Uterus (tissue), 2 donors: ENCODE measurements at regions not wholly inside any gene's neighbourhood (a gene's known extent, or its start where the extent isn't known, plus 50 kb on each side); places are given as distances from the start of the nearest gene placed in this dataset.

Experiments
- POLR2A ChIP-seq, 2 donors: fragments of 450-650 bp; IDR thresholded peaks; one replicate each; pipeline ENCODE4 v1.6.1; 2016; ENCODE audit warnings: antibody characterized with exemption in 2 of 2, mild to moderate bottlenecking in 1 of 2, moderate library complexity in 1 of 2
- TF ChIP-seq, protein P1 (sequence below), 4 experiments: fragments of 200-600 bp in 2 of 4; fragments of 450-650 bp in 2 of 4; sonication (generic) in 2 of 4; IDR thresholded peaks; one replicate each; pipeline ENCODE4 v1.5.1; 2016 to 2019; ENCODE audit warnings: antibody characterized with exemption in 4 of 4, mild to moderate bottlenecking in 2 of 4, moderate library complexity in 1 of 4

- TF ChIP-seq, protein P1, sequence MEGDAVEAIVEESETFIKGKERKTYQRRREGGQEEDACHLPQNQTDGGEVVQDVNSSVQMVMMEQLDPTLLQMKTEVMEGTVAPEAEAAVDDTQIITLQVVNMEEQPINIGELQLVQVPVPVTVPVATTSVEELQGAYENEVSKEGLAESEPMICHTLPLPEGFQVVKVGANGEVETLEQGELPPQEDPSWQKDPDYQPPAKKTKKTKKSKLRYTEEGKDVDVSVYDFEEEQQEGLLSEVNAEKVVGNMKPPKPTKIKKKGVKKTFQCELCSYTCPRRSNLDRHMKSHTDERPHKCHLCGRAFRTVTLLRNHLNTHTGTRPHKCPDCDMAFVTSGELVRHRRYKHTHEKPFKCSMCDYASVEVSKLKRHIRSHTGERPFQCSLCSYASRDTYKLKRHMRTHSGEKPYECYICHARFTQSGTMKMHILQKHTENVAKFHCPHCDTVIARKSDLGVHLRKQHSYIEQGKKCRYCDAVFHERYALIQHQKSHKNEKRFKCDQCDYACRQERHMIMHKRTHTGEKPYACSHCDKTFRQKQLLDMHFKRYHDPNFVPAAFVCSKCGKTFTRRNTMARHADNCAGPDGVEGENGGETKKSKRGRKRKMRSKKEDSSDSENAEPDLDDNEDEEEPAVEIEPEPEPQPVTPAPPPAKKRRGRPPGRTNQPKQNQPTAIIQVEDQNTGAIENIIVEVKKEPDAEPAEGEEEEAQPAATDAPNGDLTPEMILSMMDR (IDR thresholded peaks at IDR 0.05), result no peak
- TF ChIP-seq POLR2A (IDR thresholded peaks at IDR 0.05), result no peak
Observed at GRCh38 chr11:122375687-122376399, 259.8 kb upstream of the BLID start.
